SK-N-SH (cell line): ENCODE measurements at regions not wholly inside any gene's neighbourhood (a gene's known extent, or its start where the extent isn't known, plus 50 kb on each side); places are given as distances from the start of the nearest gene placed in this dataset.

Experiments used
- CTCF ChIA-PET: fragments of 300-600, 350-600 bp; formaldehyde crosslinking; extraction: SDS; loops from one replicate; lab custom pipeline; 2021; lab: Yijun Ruan, JAX
- POLR2A ChIA-PET: fragments of 350-600 bp; sonication (Branson Sonifier 250); formaldehyde crosslinking; extraction: SDS; loops from one replicate; lab custom pipeline; 2020; ENCODE audit warnings: antibody characterized with exemption, inconsistent platforms; lab: Yijun Ruan, JAX
- DNase-seq: peaks from one replicate; pipeline ENCODE4 v3.0.0; 2012
- H2AFZ ChIP-seq: fragments of 200-600 bp; sonication (generic); 2 replicates; pipeline ENCODE4 v1.8.1; 2016; ENCODE audit warnings: antibody characterized with exemption, mild to moderate bottlenecking, low read depth
- H3F3A ChIP-seq: fragments of 200-600 bp; sonication (generic); replicated peaks from 2 replicates; pipeline ENCODE3; 2016; ENCODE audit warnings: antibody characterized with exemption, mild to moderate bottlenecking; ENCODE audit not compliant: insufficient read depth
- H3K27ac ChIP-seq, 2 experiments: fragments of 200-500 bp in 1 of 2; fragments of 200-600 bp in 1 of 2; sonication (Bioruptor generic) in 1 of 2; sonication (generic), shearing (Covaris generic) in 1 of 2; 2 replicates each; pipeline versions ENCODE4 v1.5.1 to v1.6.1; 2014 to 2016; ENCODE audit warnings: low read depth in 2 of 2, inconsistent platforms in 1 of 2, low read length in 1 of 2, mild to moderate bottlenecking in 1 of 2, mixed read lengths in 1 of 2
- H3K27me3 ChIP-seq: fragments of 200-600 bp; sonication (generic), shearing (Covaris generic); 2 replicates; pipeline ENCODE4 v1.6.1; 2016; ENCODE audit warnings: mixed run types; ENCODE audit not compliant: insufficient read depth
- H3K36me3 ChIP-seq, 2 experiments: fragments of 200-500 bp in 1 of 2; fragments of 200-600 bp in 1 of 2; sonication (Bioruptor generic) in 1 of 2; sonication (generic) in 1 of 2; replicated peaks in 1 of 2; 2 replicates each; pipeline versions ENCODE3 to v1.5.1; 2014 to 2016; ENCODE audit warnings: low read length in 1 of 2, mild to moderate bottlenecking in 1 of 2; ENCODE audit not compliant: insufficient read depth in 2 of 2, control insufficient read depth in 1 of 2
- H3K4me1 ChIP-seq, 2 experiments: fragments of 200-500 bp in 1 of 2; fragments of 200-600 bp in 1 of 2; sonication (Bioruptor generic) in 1 of 2; sonication (generic), shearing (Covaris generic) in 1 of 2; 2 replicates each; pipeline versions ENCODE4 v1.5.1 to v1.6.1; 2014 to 2016; ENCODE audit warnings: low read depth in 1 of 2, low read length in 1 of 2, mixed run types in 1 of 2; ENCODE audit not compliant: insufficient read depth in 2 of 2, control insufficient read depth in 1 of 2
- H3K4me2 ChIP-seq: fragments of 200-600 bp; sonication (generic), shearing (Covaris generic); 2 replicates; pipeline ENCODE4 v1.6.1; 2017; ENCODE audit warnings: mixed run types
- H3K4me3 ChIP-seq, 2 experiments: fragments of 200-500 bp in 1 of 2; fragments of 200-600 bp in 1 of 2; sonication (Bioruptor generic) in 1 of 2; sonication (generic), shearing (Covaris generic) in 1 of 2; 2 replicates each; pipeline versions ENCODE4 v1.5.1 to v1.8.1; 2014 to 2016; ENCODE audit warnings: low read depth in 2 of 2, inconsistent platforms in 1 of 2, low read length in 1 of 2, mild to moderate bottlenecking in 1 of 2, mixed read lengths in 1 of 2, moderate library complexity in 1 of 2
- H3K79me2 ChIP-seq: fragments of 200-600 bp; sonication (generic); 2 replicates; pipeline ENCODE4 v1.8.1; 2017; ENCODE audit warnings: mild to moderate bottlenecking; ENCODE audit not compliant: insufficient read depth
- H3K9ac ChIP-seq: fragments of 200-600 bp; sonication (generic); 2 replicates; pipeline ENCODE4 v1.6.1; 2017; ENCODE audit warnings: mixed run types
- H3K9me2 ChIP-seq: fragments of 200-600 bp; sonication (generic); 2 replicates; pipeline ENCODE4 v1.6.1; 2017; ENCODE audit warnings: mixed run types
- H3K9me3 ChIP-seq: fragments of 200-600 bp; sonication (generic); 2 replicates; pipeline ENCODE4 v1.6.1; 2017; ENCODE audit warnings: mixed run types, mild to moderate bottlenecking, moderate library complexity
- H4K20me1 ChIP-seq: fragments of 200-600 bp; sonication (generic); 2 replicates; pipeline ENCODE4 v1.6.1; 2017; ENCODE audit warnings: mild to moderate bottlenecking, mixed run types; ENCODE audit not compliant: insufficient read depth
- ELF1 ChIP-seq: IDR thresholded peaks from 2 replicates; pipeline ENCODE4 v1.4.0; 2012
- EP300 ChIP-seq, 2 experiments: IDR thresholded peaks; 2 replicates each; pipeline versions ENCODE4 v1.4.0 to v1.6.1; 2012; ENCODE audit warnings: borderline replicate concordance in 1 of 2, low read depth in 1 of 2, low read length in 1 of 2
- EZH2phosphoT487 ChIP-seq: fragments of 200-600 bp; sonication (generic); IDR thresholded peaks from 2 replicates; pipeline ENCODE4 v1.6.1; 2017; ENCODE audit warnings: low read depth, mixed run types, mild to moderate bottlenecking, antibody characterized with exemption, moderate library complexity, borderline replicate concordance
- FOXJ3 ChIP-seq: sonication (generic); formaldehyde crosslinking; IDR thresholded peaks from 2 replicates; pipeline ENCODE4 v1.5.1; 2020; ENCODE audit warnings: mild to moderate bottlenecking, missing genetic modification reagents
- FOXM1 ChIP-seq: IDR thresholded peaks from 2 replicates; pipeline ENCODE4 v1.4.0; 2012; ENCODE audit warnings: low read depth, mild to moderate bottlenecking
- GATA2 ChIP-seq: sonication (generic); formaldehyde crosslinking; IDR thresholded peaks from 2 replicates; pipeline ENCODE4 v1.5.0; 2020; ENCODE audit warnings: mild to moderate bottlenecking, missing genetic modification reagents
- IRF3 ChIP-seq: fragments of 150-350 bp; IDR thresholded peaks from 2 replicates; pipeline ENCODE4 v1.6.1; 2016; ENCODE audit warnings: mild to moderate bottlenecking, low read depth, low read length
- JUND ChIP-seq: IDR thresholded peaks from 2 replicates; pipeline ENCODE4 v1.4.0; 2012
- MAX ChIP-seq: IDR thresholded peaks from 2 replicates; pipeline ENCODE4 v1.4.0; 2012; ENCODE audit warnings: low read depth
- MXI1 ChIP-seq: IDR thresholded peaks from 2 replicates; pipeline ENCODE4 v1.6.1; 2012; ENCODE audit warnings: mild to moderate bottlenecking, low read depth, low read length, improper control_type of control experiment
- NFIC ChIP-seq: IDR thresholded peaks from 2 replicates; pipeline ENCODE4 v1.4.0; 2012; ENCODE audit warnings: borderline replicate concordance
- POLR2AphosphoS5 ChIP-seq: IDR thresholded peaks from 2 replicates; pipeline ENCODE4 v1.6.1; 2012; ENCODE audit warnings: low read depth, low read length
- RAD21 ChIP-seq: IDR thresholded peaks from 2 replicates; pipeline ENCODE4 v1.6.1; 2012; ENCODE audit warnings: mild to moderate bottlenecking, low read length
- RCOR1 ChIP-seq: fragments of 150-350 bp; IDR thresholded peaks from 2 replicates; pipeline ENCODE4 v1.6.1; 2017; ENCODE audit warnings: antibody characterized with exemption, low read length
- RFX5 ChIP-seq: IDR thresholded peaks from 2 replicates; pipeline ENCODE4 v1.6.1; 2012; ENCODE audit warnings: mild to moderate bottlenecking, improper control_type of control experiment, low read length
- SIN3A ChIP-seq: IDR thresholded peaks from 2 replicates; pipeline ENCODE4 v1.6.1; 2012; ENCODE audit warnings: low read depth, mild to moderate bottlenecking, low read length, moderate library complexity, borderline replicate concordance
- SMC3 ChIP-seq: IDR thresholded peaks from 2 replicates; pipeline ENCODE4 v1.6.1; 2012; ENCODE audit warnings: low read depth, low read length, improper control_type of control experiment
- TAF1 ChIP-seq: IDR thresholded peaks from 2 replicates; pipeline ENCODE4 v1.6.1; 2012; ENCODE audit warnings: low read depth, mild to moderate bottlenecking, low read length, moderate library complexity, borderline replicate concordance
- TEAD4 ChIP-seq: IDR thresholded peaks from 2 replicates; pipeline ENCODE4 v1.4.0; 2012; ENCODE audit warnings: mild to moderate bottlenecking, borderline replicate concordance; ENCODE audit not compliant: insufficient read depth
- USF2 ChIP-seq: fragments of 150-350 bp; IDR thresholded peaks from 2 replicates; pipeline ENCODE4 v1.6.1; 2017; ENCODE audit warnings: antibody characterized with exemption, low read length, low read depth, borderline replicate concordance
- WGBS: methylation state at CpG from one replicate; pipeline ENCODE4 v1.1.6; 2017; ENCODE audit warnings: low lambda C conversion rate; 5-methylcytosine and 5-hydroxymethylcytosine counted together
- TF ChIP-seq, protein P1 (sequence below): fragments of 200-600 bp; sonication (generic); IDR thresholded peaks from 2 replicates; pipeline ENCODE4 v1.6.1; 2017; ENCODE audit warnings: antibody characterized with exemption, mild to moderate bottlenecking, moderate library complexity
- TF ChIP-seq, protein P2 (sequence below): IDR thresholded peaks from 2 replicates; pipeline ENCODE4 v1.4.0; 2012; ENCODE audit warnings: low read depth, borderline replicate concordance

DNA sequence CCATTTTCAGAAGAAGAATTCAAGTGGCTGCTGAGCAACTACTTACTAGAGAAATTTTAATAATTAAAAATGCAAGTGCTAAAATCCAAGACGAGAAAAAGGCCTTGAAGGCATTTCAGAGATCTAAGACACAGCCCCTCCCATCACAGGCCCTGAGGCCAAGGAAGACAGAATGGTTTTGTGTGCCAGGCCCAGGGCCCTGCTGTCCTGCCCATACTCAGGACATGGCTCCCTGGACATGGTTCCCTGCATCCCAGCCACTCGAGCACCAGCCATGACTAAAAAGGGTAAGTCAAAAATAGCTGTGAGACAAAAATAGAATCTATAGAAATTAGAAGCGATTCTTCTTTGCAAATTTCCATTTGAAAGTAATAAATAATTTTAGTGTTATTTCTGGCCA is 364.9 kb downstream of the COL12A1 start:
- ChIA-PET CTCF (no interaction called here), POLR2A (no interaction called here)
- H3F3A ChIP-seq = no peaks in the 10 kb centered on the region
- TF ChIP-seq USF2 = no peak
- TF ChIP-seq POLR2AphosphoS5 = no peak
- no peak for TF ChIP-seq TAF1
- TF ChIP-seq IRF3 = no peak
- no peak for TF ChIP-seq SMC3
- TF ChIP-seq RAD21 = no peak
- no peak for TF ChIP-seq TEAD4
- TF ChIP-seq, protein P1, sequence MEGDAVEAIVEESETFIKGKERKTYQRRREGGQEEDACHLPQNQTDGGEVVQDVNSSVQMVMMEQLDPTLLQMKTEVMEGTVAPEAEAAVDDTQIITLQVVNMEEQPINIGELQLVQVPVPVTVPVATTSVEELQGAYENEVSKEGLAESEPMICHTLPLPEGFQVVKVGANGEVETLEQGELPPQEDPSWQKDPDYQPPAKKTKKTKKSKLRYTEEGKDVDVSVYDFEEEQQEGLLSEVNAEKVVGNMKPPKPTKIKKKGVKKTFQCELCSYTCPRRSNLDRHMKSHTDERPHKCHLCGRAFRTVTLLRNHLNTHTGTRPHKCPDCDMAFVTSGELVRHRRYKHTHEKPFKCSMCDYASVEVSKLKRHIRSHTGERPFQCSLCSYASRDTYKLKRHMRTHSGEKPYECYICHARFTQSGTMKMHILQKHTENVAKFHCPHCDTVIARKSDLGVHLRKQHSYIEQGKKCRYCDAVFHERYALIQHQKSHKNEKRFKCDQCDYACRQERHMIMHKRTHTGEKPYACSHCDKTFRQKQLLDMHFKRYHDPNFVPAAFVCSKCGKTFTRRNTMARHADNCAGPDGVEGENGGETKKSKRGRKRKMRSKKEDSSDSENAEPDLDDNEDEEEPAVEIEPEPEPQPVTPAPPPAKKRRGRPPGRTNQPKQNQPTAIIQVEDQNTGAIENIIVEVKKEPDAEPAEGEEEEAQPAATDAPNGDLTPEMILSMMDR = no peak
- TF ChIP-seq MAX = no peak
- no peak for TF ChIP-seq GATA2
- TF ChIP-seq ELF1 = no peak
- TF ChIP-seq EZH2phosphoT487 = no peak
- TF ChIP-seq MXI1 = no peak
- TF ChIP-seq FOXJ3 (CRISPR knock-in tag) = no peak
- no peak overlapping the region for H3K27ac ChIP-seq
- H3K79me2 ChIP-seq = no peaks in the 10 kb centered on the region
- no peaks in the 10 kb centered on the region for H3K4me1 ChIP-seq
- H3K4me3 ChIP-seq = no peak overlapping the region
- no peak overlapping the region for H3K4me2 ChIP-seq
- H2AFZ ChIP-seq = no peak overlapping the region
- DNase-seq = no peak
- H3K9me2 ChIP-seq = no peaks in the 10 kb centered on the region
- H4K20me1 ChIP-seq = no peaks in the 10 kb centered on the region
- no peaks in the 10 kb centered on the region for H3K27me3 ChIP-seq
- H3K9ac ChIP-seq = no peak overlapping the region
- no peaks in the 10 kb centered on the region for H3K9me3 ChIP-seq
- 3% methylated on average over 3 of the region's 3 CpGs for WGBS
- no peaks in the 10 kb centered on the region for H3K36me3 ChIP-seq

GRCh38 chr6:74834967-74835366 is 370.9 kb downstream of the COL12A1 start:
- no peak for DNase-seq
- Histone ChIP-seq H3K9ac (no peak overlapping the region), H3K4me1 (no peaks in the 10 kb centered on the region), H3K4me3 (no peak overlapping the region), H4K20me1 (no peaks in the 10 kb centered on the region), H2AFZ (no peak overlapping the region), H3K4me2 (no peak overlapping the region), H3K9me2 (no peaks in the 10 kb centered on the region), H3K27me3 (no peaks in the 10 kb centered on the region), H3K27ac (no peak overlapping the region), H3F3A (no peaks in the 10 kb centered on the region), H3K9me3 (no peaks in the 10 kb centered on the region), H3K36me3 (no peaks in the 10 kb centered on the region), H3K79me2 (no peaks in the 10 kb centered on the region)
- WGBS = 2% methylated on average over 1 of the region's 1 CpG
- ChIA-PET CTCF (no interaction called here), POLR2A (no interaction called here)
- TF ChIP-seq SMC3 (no peak), RFX5 (no peak), NFIC (no peak), FOXJ3 (CRISPR knock-in tag) (no peak), FOXM1 (no peak), POLR2AphosphoS5 (no peak), JUND (no peak), ELF1 (no peak), EP300 (IDR thresholded peaks at IDR 0.05; ENCODE audit: borderline replicate concordance in 1 of 2, low read depth in 1 of 2, low read length in 1 of 2) (no peak), MAX (no peak), RAD21 (no peak), MXI1 (no peak), SIN3A (no peak), RCOR1 (no peak)
- TF ChIP-seq, protein P2, sequence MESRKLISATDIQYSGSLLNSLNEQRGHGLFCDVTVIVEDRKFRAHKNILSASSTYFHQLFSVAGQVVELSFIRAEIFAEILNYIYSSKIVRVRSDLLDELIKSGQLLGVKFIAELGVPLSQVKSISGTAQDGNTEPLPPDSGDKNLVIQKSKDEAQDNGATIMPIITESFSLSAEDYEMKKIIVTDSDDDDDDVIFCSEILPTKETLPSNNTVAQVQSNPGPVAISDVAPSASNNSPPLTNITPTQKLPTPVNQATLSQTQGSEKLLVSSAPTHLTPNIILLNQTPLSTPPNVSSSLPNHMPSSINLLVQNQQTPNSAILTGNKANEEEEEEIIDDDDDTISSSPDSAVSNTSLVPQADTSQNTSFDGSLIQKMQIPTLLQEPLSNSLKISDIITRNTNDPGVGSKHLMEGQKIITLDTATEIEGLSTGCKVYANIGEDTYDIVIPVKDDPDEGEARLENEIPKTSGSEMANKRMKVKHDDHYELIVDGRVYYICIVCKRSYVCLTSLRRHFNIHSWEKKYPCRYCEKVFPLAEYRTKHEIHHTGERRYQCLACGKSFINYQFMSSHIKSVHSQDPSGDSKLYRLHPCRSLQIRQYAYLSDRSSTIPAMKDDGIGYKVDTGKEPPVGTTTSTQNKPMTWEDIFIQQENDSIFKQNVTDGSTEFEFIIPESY = no peak
